ENCODE measurements at regions not wholly inside any gene's neighbourhood (a gene's known extent, or its start where the extent isn't known, plus 50 kb on each side); places are given as distances from the start of the nearest gene placed in this dataset.
"Not testable (repeated sequence)": the region's sequence is repeated elsewhere in the genome, so short reads cannot be mapped to it uniquely, and the experiment has no call there.

DNA sequence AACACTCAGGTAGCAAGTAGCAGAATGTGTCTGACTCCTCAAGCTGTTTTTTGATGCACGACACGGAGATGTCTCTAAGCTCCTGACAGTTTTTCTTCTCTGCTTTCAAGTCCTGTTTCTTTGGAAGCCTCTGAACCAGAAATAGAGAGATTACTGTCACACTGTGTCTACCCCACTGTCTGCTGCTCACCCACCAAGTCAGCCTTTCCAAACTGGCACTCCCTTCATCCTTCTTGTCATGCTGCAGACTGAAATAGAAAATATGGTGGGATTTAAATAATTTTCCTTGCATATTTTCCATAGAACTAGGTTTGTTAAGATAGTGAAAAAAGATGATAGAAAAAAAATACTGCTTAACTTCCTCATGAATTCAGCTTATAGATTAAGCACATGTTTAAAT, 102.5 kb upstream of the SPANXN4 start (continued):
- no peak for TF ChIP-seq NRF1 (IDR thresholded peaks at IDR 0.05; ENCODE audit: low read depth, low read length)
- TF ChIP-seq RCOR1 (IDR thresholded peaks at IDR 0.05; ENCODE audit: low read length) = no peak
- no peak for TF ChIP-seq TCF12 (IDR thresholded peaks at IDR 0.05)
- TF ChIP-seq ELF1 (IDR thresholded peaks at IDR 0.05) = no peak
- TF ChIP-seq GATA2 (CRISPR knock-in tag; IDR thresholded peaks at IDR 0.05) = no peak
- TF ChIP-seq MXI1 (IDR thresholded peaks at IDR 0.05; ENCODE audit: low read depth, low read length) = no peak

DNA sequence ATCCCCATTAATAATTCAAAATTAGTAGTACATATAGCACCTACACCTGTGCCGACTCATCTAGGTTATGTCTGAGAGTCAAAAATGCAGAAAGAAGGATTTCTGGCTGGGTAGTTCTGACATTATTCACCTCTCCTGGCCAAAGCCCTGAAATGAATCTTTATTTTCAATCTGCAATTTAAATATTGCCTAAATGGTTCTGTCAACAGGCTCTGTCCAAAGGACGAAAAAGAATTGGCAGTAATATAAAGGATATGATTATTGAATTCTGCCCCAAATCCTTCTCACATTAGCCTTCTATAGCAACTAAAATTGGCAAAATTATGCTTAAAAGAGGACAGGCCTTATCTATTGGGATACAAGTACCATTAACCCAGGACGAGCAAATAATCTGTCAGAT, 86.9 kb upstream of the SPANXN4 start:
- H4K20me1 ChIP-seq (ENCODE audit: insufficient read depth) = no peaks in the 10 kb centered on the region
- WGBS (ENCODE audit: low lambda C conversion rate) = 4% methylated on average over 3 of the region's 3 CpGs
- CTCF ChIA-PET = no interaction called here
- no peaks in the 10 kb centered on the region for H3K9me2 ChIP-seq
- POLR2A ChIA-PET = no interaction called here
- no peaks in the 10 kb centered on the region for H3K4me1 ChIP-seq (ENCODE audit: control insufficient read depth in 1 of 2, insufficient read depth in 2 of 2, low read depth in 1 of 2, low read length in 1 of 2)
- no peaks in the 10 kb centered on the region for H3K79me2 ChIP-seq (ENCODE audit: insufficient read depth)
- no peak overlapping the region for H3K4me3 ChIP-seq (ENCODE audit: low read depth in 2 of 2, low read length in 1 of 2)
- no peaks in the 10 kb centered on the region for H3K27me3 ChIP-seq (ENCODE audit: insufficient read depth)
- H3K9me3 ChIP-seq = no peaks in the 10 kb centered on the region
- DNase-seq = no peak
- no peak overlapping the region for H3K9ac ChIP-seq
- TF ChIP-seq RCOR1 (IDR thresholded peaks at IDR 0.05; ENCODE audit: low read length) (no peak), GABPA (IDR thresholded peaks at IDR 0.05; ENCODE audit: low read depth) (no peak), JUND (IDR thresholded peaks at IDR 0.05) (no peak), GATA2 (CRISPR knock-in tag; IDR thresholded peaks at IDR 0.05) (no peak), TAF1 (IDR thresholded peaks at IDR 0.05; ENCODE audit: borderline replicate concordance, low read depth, low read length) (no peak), EZH2phosphoT487 (IDR thresholded peaks at IDR 0.05; ENCODE audit: borderline replicate concordance, low read depth) (no peak), FOXM1 (IDR thresholded peaks at IDR 0.05; ENCODE audit: low read depth) (no peak)
- TF ChIP-seq, protein P1, sequence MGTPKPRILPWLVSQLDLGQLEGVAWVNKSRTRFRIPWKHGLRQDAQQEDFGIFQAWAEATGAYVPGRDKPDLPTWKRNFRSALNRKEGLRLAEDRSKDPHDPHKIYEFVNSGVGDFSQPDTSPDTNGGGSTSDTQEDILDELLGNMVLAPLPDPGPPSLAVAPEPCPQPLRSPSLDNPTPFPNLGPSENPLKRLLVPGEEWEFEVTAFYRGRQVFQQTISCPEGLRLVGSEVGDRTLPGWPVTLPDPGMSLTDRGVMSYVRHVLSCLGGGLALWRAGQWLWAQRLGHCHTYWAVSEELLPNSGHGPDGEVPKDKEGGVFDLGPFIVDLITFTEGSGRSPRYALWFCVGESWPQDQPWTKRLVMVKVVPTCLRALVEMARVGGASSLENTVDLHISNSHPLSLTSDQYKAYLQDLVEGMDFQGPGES (IDR thresholded peaks at IDR 0.05; ENCODE audit: low read depth, low read length) = no peak
- TF ChIP-seq, protein P2, sequence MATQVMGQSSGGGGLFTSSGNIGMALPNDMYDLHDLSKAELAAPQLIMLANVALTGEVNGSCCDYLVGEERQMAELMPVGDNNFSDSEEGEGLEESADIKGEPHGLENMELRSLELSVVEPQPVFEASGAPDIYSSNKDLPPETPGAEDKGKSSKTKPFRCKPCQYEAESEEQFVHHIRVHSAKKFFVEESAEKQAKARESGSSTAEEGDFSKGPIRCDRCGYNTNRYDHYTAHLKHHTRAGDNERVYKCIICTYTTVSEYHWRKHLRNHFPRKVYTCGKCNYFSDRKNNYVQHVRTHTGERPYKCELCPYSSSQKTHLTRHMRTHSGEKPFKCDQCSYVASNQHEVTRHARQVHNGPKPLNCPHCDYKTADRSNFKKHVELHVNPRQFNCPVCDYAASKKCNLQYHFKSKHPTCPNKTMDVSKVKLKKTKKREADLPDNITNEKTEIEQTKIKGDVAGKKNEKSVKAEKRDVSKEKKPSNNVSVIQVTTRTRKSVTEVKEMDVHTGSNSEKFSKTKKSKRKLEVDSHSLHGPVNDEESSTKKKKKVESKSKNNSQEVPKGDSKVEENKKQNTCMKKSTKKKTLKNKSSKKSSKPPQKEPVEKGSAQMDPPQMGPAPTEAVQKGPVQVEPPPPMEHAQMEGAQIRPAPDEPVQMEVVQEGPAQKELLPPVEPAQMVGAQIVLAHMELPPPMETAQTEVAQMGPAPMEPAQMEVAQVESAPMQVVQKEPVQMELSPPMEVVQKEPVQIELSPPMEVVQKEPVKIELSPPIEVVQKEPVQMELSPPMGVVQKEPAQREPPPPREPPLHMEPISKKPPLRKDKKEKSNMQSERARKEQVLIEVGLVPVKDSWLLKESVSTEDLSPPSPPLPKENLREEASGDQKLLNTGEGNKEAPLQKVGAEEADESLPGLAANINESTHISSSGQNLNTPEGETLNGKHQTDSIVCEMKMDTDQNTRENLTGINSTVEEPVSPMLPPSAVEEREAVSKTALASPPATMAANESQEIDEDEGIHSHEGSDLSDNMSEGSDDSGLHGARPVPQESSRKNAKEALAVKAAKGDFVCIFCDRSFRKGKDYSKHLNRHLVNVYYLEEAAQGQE (IDR thresholded peaks at IDR 0.05; ENCODE audit: low read depth, low read length) = no peak
- TF ChIP-seq, protein P3, sequence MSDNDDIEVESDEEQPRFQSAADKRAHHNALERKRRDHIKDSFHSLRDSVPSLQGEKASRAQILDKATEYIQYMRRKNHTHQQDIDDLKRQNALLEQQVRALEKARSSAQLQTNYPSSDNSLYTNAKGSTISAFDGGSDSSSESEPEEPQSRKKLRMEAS (IDR thresholded peaks at IDR 0.05; ENCODE audit: low read depth) = no peak
- TF ChIP-seq, protein P4, sequence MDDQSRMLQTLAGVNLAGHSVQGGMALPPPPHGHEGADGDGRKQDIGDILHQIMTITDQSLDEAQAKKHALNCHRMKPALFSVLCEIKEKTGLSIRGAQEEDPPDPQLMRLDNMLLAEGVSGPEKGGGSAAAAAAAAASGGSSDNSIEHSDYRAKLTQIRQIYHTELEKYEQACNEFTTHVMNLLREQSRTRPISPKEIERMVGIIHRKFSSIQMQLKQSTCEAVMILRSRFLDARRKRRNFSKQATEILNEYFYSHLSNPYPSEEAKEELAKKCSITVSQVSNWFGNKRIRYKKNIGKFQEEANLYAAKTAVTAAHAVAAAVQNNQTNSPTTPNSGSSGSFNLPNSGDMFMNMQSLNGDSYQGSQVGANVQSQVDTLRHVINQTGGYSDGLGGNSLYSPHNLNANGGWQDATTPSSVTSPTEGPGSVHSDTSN (IDR thresholded peaks at IDR 0.05) = no peak
- no peak overlapping the region for H2AFZ ChIP-seq (ENCODE audit: low read depth)
- H3K4me2 ChIP-seq = no peak overlapping the region
- H3K27ac ChIP-seq (ENCODE audit: low read depth in 2 of 2, low read length in 1 of 2) = no peak overlapping the region
- H3K36me3 ChIP-seq (replicated peaks in 1 of 2; ENCODE audit: control insufficient read depth in 1 of 2, insufficient read depth in 2 of 2, low read length in 1 of 2) = no peaks in the 10 kb centered on the region
- H3F3A ChIP-seq (replicated peaks; ENCODE audit: insufficient read depth) = no peaks in the 10 kb centered on the region

DNA sequence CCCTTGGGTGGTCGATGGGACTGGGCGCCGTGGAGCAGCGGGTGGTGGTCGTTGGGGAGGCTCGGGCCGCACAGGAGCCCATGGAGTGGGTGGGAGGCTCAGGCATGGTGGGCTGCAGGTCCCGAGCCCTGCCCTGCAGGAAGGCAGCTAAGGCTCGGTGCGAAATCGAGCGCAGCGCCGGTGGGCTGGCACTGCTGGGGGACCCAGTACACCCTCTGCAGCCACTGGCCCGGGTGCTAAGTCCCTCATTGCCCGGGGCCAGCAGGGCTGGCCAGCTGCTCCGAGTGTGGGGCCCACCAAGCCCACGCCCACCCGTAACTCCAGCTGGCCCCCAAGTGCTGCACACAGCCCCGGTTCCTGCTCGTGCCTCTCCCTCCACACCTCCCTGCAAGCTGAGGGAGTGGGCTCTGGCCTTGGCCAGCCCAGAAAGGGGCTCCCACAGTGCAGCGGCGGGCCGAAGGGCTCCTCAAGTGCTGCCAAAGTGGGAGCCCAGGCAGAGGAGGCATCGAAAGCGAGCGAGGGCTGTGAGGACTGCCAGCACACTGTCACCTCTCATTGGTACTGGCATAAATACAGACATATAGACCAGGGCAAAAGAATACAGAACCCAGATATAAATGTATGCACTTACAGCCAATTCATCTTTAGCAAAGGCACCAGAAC, 53.5 kb upstream of the SPANXN4 start:
- H3K27ac ChIP-seq (ENCODE audit: low read depth in 2 of 2, low read length in 1 of 2); H3K4me2 ChIP-seq; H4K20me1 ChIP-seq (ENCODE audit: insufficient read depth); POLR2A ChIA-PET; CTCF ChIA-PET; H3K9ac ChIP-seq; H3K4me1 ChIP-seq (ENCODE audit: control insufficient read depth in 1 of 2, insufficient read depth in 2 of 2, low read depth in 1 of 2, low read length in 1 of 2); H2AFZ ChIP-seq (ENCODE audit: low read depth); H3K9me2 ChIP-seq; H3K36me3 ChIP-seq (replicated peaks in 1 of 2; ENCODE audit: control insufficient read depth in 1 of 2, insufficient read depth in 2 of 2, low read length in 1 of 2); H3K79me2 ChIP-seq (ENCODE audit: insufficient read depth); H3K27me3 ChIP-seq (ENCODE audit: insufficient read depth); DNase-seq; H3F3A ChIP-seq (replicated peaks; ENCODE audit: insufficient read depth); H3K9me3 ChIP-seq; H3K4me3 ChIP-seq (ENCODE audit: low read depth in 2 of 2, low read length in 1 of 2): not testable (repeated sequence)
- 14% methylated on average over 3 of the region's 27 CpGs for WGBS (ENCODE audit: low lambda C conversion rate)
